H9 (cell line): ENCODE measurements at regions not wholly inside any gene's neighbourhood (a gene's known extent, or its start where the extent isn't known, plus 50 kb on each side); places are given as distances from the start of the nearest gene placed in this dataset.

Experiments
- DNase-seq: peaks from one replicate; pipeline ENCODE4 v3.0.0-alpha.2; 2017
- H2AFZ ChIP-seq: one replicate; pipeline ENCODE4 v1.6.1; 2013; ENCODE audit warnings: mild to moderate bottlenecking, low read length, control low read depth, moderate library complexity
- H2AK5ac ChIP-seq: 2 replicates; pipeline ENCODE4 v1.6.1; 2013; ENCODE audit warnings: low read length, control low read depth, mixed read lengths; ENCODE audit not compliant: insufficient read length
- H2BK120ac ChIP-seq: one replicate; pipeline ENCODE4 v1.6.1; 2013; ENCODE audit warnings: low read depth, mild to moderate bottlenecking, low read length, control low read depth, inconsistent platforms; ENCODE audit not compliant: poor library complexity, severe bottlenecking
- H2BK12ac ChIP-seq: 2 replicates; pipeline ENCODE4 v1.6.1; 2013; ENCODE audit warnings: low read length, control low read depth, mixed read lengths, low read depth; ENCODE audit not compliant: insufficient read length
- H2BK15ac ChIP-seq: 2 replicates; pipeline ENCODE4 v1.6.1; 2013; ENCODE audit warnings: low read depth, low read length, control low read depth
- H2BK20ac ChIP-seq: one replicate; pipeline ENCODE4 v1.6.1; 2013; ENCODE audit warnings: low read depth, mild to moderate bottlenecking, low read length, control low read depth, inconsistent platforms; ENCODE audit not compliant: poor library complexity, severe bottlenecking
- H2BK5ac ChIP-seq: 2 replicates; pipeline ENCODE4 v1.6.1; 2013; ENCODE audit warnings: low read length, control low read depth, mixed read lengths; ENCODE audit not compliant: insufficient read length
- H3K14ac ChIP-seq: 2 replicates; pipeline ENCODE4 v1.6.1; 2013; ENCODE audit warnings: low read length, control low read depth; ENCODE audit not compliant: insufficient read depth
- H3K18ac ChIP-seq: 2 replicates; pipeline ENCODE4 v1.6.1; 2013; ENCODE audit warnings: low read depth, mild to moderate bottlenecking, mixed read lengths, low read length, control low read depth; ENCODE audit not compliant: insufficient read length
- H3K23ac ChIP-seq: 2 replicates; pipeline ENCODE4 v1.6.1; 2013; ENCODE audit warnings: low read length, control low read depth, mixed read lengths, low read depth; ENCODE audit not compliant: insufficient read length
- H3K23me2 ChIP-seq: 2 replicates; pipeline ENCODE4 v1.6.1; 2013; ENCODE audit warnings: low read depth, mild to moderate bottlenecking, mixed read lengths, low read length, control low read depth; ENCODE audit not compliant: insufficient read length, poor library complexity, severe bottlenecking
- H3K27ac ChIP-seq: 2 replicates; pipeline ENCODE4 v1.5.1; 2013; ENCODE audit warnings: low read length, control low read depth, mixed read lengths, low read depth; ENCODE audit not compliant: insufficient read length
- H3K27me3 ChIP-seq: 2 replicates; pipeline ENCODE4 v1.6.1; 2013; ENCODE audit warnings: low read length, control low read depth, inconsistent platforms; ENCODE audit not compliant: insufficient read depth
- H3K4ac ChIP-seq: 2 replicates; pipeline ENCODE4 v1.6.1; 2013; ENCODE audit warnings: low read depth, mild to moderate bottlenecking, control low read depth, inconsistent platforms, low read length, moderate library complexity
- H3K4me1 ChIP-seq: 2 replicates; pipeline ENCODE4 v1.6.1; 2013; ENCODE audit warnings: low read length, control low read depth, inconsistent platforms; ENCODE audit not compliant: insufficient read depth
- H3K4me2 ChIP-seq: 2 replicates; pipeline ENCODE4 v1.6.1; 2013; ENCODE audit warnings: low read length, control low read depth, mixed read lengths; ENCODE audit not compliant: insufficient read length, insufficient read depth
- H3K56ac ChIP-seq: 2 replicates; pipeline ENCODE4 v1.6.1; 2013; ENCODE audit warnings: low read depth, mild to moderate bottlenecking, mixed read lengths, low read length, control low read depth; ENCODE audit not compliant: insufficient read length
- H3K79me1 ChIP-seq: 2 replicates; pipeline ENCODE4 v1.6.1; 2013; ENCODE audit warnings: low read depth, mild to moderate bottlenecking, moderate library complexity, low read length, control low read depth, inconsistent platforms; ENCODE audit not compliant: insufficient read depth, poor library complexity, severe bottlenecking
- H3K79me2 ChIP-seq: 2 replicates; pipeline ENCODE4 v1.6.1; 2013; ENCODE audit warnings: low read length, control low read depth, inconsistent platforms; ENCODE audit not compliant: insufficient read depth
- H3K9ac ChIP-seq: 2 replicates; pipeline ENCODE4 v1.6.1; 2013; ENCODE audit warnings: low read length, control low read depth, mixed read lengths; ENCODE audit not compliant: insufficient read length; ENCODE audit errors: extremely low read depth
- H3K9me3 ChIP-seq: one replicate; pipeline ENCODE4 v1.6.1; 2013; ENCODE audit warnings: low read depth, low read length, inconsistent platforms; ENCODE audit not compliant: control insufficient read depth
- H3T11ph ChIP-seq: one replicate; pipeline ENCODE4 v1.6.1; 2013; ENCODE audit warnings: mild to moderate bottlenecking, low read length, control low read depth, inconsistent platforms
- H4K20me1 ChIP-seq: one replicate; pipeline ENCODE4 v1.6.1; 2013; ENCODE audit not compliant: control insufficient read depth, insufficient read length, insufficient read depth
- H4K5ac ChIP-seq: 2 replicates; pipeline ENCODE4 v1.6.1; 2013; ENCODE audit warnings: low read depth, mild to moderate bottlenecking, mixed read lengths, low read length, control low read depth; ENCODE audit not compliant: insufficient read length
- H4K8ac ChIP-seq: replicated peaks from 2 replicates; pipeline ENCODE4 v1.6.1; 2013; ENCODE audit warnings: low read length, control low read depth, mixed read lengths, low read depth; ENCODE audit not compliant: insufficient read length
- H4K91ac ChIP-seq: 2 replicates; pipeline ENCODE4 v1.6.1; 2013; ENCODE audit warnings: low read depth, mild to moderate bottlenecking, moderate library complexity, mixed read lengths, low read length, control low read depth; ENCODE audit not compliant: insufficient read length
- H3K27ac Mint-ChIP-seq, 3 experiments: 2 replicates in 2 of 3; 3 replicates in 1 of 3; pipeline ENCODE4 v1.8.0; 2020 to 2021; ENCODE audit warnings: mixed read lengths in 3 of 3, mild to moderate bottlenecking in 1 of 3, moderate library complexity in 1 of 3
- H3K27me3 Mint-ChIP-seq: 2 replicates; pipeline ENCODE4 v1.8.0; 2021; ENCODE audit warnings: low read depth, mild to moderate bottlenecking, moderate library complexity, mixed read lengths
- H3K36me3 Mint-ChIP-seq, 3 experiments: 2 replicates in 2 of 3; 3 replicates in 1 of 3; pipeline ENCODE4 v1.8.0; 2020 to 2021; ENCODE audit warnings: low read depth in 3 of 3, mixed read lengths in 3 of 3; ENCODE audit not compliant: insufficient read depth in 1 of 3
- H3K4me1 Mint-ChIP-seq, 2 experiments: 2 replicates each; pipeline ENCODE4 v1.8.0; 2020; ENCODE audit warnings: mixed read lengths in 2 of 2
- H3K4me3 Mint-ChIP-seq, 2 experiments: 2 replicates in 1 of 2; 3 replicates in 1 of 2; pipeline ENCODE4 v1.8.0; 2020 to 2021; ENCODE audit warnings: mild to moderate bottlenecking in 2 of 2, mixed read lengths in 2 of 2, moderate library complexity in 1 of 2
- H3K9me3 Mint-ChIP-seq, 2 experiments: 2 replicates in 1 of 2; 3 replicates in 1 of 2; pipeline ENCODE4 v1.8.0; 2020; ENCODE audit warnings: mild to moderate bottlenecking in 2 of 2, mixed read lengths in 2 of 2, moderate library complexity in 1 of 2
- CTCF ChIP-seq: fragments of 200-600 bp; sonication (generic); conservative IDR thresholded peaks from 3 replicates; pipeline ENCODE4 v1.8.0; 2021; ENCODE audit warnings: antibody characterized with exemption, mild to moderate bottlenecking
- WGBS: extraction: QIAGEN DNeasy Blood & Tissue Kit; methylation state at CpG from one replicate; pipeline ENCODE4 v1.1.7; 2013; ENCODE audit warnings: missing lambda C conversion rate, low lambda C conversion rate, mixed read lengths; ENCODE audit not compliant: insufficient read length; ENCODE audit errors: extremely low coverage; 5-methylcytosine and 5-hydroxymethylcytosine counted together

- Histone ChIP-seq H3K9ac (no peak overlapping the region), H3K23ac (no peak overlapping the region), H3K4me2 (no peak overlapping the region), H3K4me1 (no peaks in the 10 kb centered on the region), H3K14ac (no peak overlapping the region; the same call in 1 of the 2 replicates), H2AFZ (no peak overlapping the region), H3K79me1 (no peaks in the 10 kb centered on the region), H4K20me1 (no peaks in the 10 kb centered on the region), H2BK5ac (no peak overlapping the region), H2AK5ac (no peak overlapping the region), H3K4ac (no peak overlapping the region), H2BK12ac (no peak overlapping the region), H4K91ac (no peak overlapping the region), H3K56ac (no peak overlapping the region), H3T11ph (no peak overlapping the region), H4K8ac (no peak overlapping the region), H3K18ac (no peak overlapping the region), H3K23me2 (no peaks in the 10 kb centered on the region), H3K27ac (no peak overlapping the region), H3K27me3 (no peaks in the 10 kb centered on the region), H2BK15ac (no peak overlapping the region), H3K79me2 (no peaks in the 10 kb centered on the region), H3K9me3 (no peaks in the 10 kb centered on the region), H4K5ac (no peak overlapping the region), H2BK120ac (no peak overlapping the region), H2BK20ac (no peak overlapping the region)
- H3K36me3 Mint-ChIP-seq = no peaks in the 10 kb centered on the region
- H3K9me3 Mint-ChIP-seq = no peaks in the 10 kb centered on the region
- no CpG with 5 or more reads among the region's 6 CpGs for WGBS
- H3K4me3 Mint-ChIP-seq = no peak overlapping the region
- DNase-seq = no peak
- TF ChIP-seq CTCF = no peak
- H3K27me3 Mint-ChIP-seq = no peaks in the 10 kb centered on the region; the same call in 1 of the 2 replicates
- no peaks in the 10 kb centered on the region for H3K4me1 Mint-ChIP-seq
- H3K27ac Mint-ChIP-seq = no peak overlapping the region
Measured at GRCh38 chr12:93140801-93141200, 211.7 kb upstream of the EEA1 start.
